HG02884 (cell line): ENCODE measurements at regions not wholly inside any gene's neighbourhood (a gene's known extent, or its start where the extent isn't known, plus 50 kb on each side); places are given as distances from the start of the nearest gene placed in this dataset.

Experiments used
- ATAC-seq: cut with Tn5 transposase; IDR thresholded peaks from one replicate; pipeline ENCODE4 v1.9.1; 2021; ENCODE audit warnings: mild to moderate bottlenecking, moderate library complexity; ENCODE audit not compliant: unreplicated experiment

DNA sequence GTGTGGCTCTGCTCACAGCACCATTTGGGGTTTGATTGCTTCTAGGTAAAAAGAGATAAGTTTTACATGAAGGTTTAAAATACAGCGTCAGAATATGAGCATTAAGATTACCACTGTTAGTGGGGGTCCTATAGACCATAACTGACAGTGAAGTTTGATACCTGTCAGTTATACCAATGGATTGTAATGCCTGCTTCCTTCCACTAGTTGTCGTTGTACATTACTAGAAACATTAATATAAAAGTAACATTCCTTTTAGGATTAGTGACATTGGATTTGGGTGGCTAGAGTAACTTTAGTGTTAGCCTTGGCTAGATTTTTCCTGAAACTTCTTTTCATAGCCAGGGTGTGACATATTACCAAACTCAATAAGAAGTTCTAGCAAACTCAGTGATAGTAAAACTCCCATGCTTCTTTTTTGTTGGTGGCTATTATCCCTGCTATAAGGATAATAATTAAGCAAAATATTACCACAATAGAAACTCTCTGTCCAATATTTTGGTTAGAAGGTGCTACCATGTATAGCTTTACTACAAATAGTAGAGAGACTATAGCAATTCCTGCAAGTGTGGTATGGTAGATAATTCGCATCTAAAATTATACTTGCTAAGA is 57.1 kb downstream of the FAM181B start:
- no peak for ATAC-seq

DNA sequence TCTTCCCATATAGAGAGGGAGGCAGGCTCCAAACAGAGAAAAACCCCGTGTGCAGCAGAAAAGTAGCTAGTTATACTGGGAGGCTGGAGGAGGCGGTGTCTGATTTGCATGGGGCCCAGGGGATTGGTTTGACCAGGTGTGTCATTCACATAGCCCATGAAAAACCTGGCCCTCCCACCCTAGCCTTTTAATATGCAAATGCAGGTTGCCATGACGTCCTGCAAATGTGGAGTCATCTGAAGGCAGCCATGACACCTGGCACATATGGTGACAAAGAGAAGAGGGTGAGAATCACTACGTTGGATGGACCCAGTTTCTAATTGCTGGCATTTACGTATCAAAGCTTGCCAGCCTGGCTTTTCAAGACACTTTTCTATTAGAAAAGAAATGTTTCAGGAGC is 57.8 kb downstream of the FAM181B start:
- no peak for ATAC-seq

DNA sequence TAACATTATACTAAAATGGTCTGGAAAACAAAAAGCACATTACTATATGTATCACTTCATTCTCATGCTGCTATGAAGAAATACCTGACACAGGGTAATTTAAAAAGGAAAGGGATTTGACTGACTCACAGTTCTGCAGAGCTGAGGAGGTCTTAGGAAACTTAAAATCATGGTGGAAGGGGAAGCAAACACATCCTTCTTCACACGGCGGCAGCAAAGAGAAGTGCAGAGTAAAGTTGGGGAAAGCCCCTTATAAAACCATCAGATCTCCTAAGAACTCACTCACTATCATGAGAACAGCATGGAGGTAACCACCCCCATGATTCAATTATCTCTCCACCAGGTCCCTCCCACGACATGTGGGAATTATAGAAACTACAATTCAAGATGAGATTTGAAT is 60.0 kb downstream of the FAM181B start:
- ATAC-seq = no peak

DNA sequence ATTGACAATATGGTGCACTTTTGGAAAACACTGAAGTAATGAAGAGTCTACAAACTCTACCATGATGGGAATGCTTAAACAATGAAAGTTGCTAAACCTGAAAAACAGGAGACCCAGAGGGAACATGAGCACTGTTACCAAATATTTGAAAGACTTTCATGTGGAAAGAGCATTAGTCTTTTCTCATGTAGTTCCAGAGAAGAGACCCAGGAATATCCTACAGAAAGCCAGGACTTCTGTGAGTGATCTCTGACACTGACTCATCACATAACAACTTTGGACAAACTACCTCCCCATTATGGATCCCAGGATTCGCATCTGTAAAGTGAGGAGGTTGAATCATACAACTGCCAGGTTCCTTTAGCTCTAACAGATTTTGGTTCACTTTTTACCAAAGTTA is 62.2 kb downstream of the FAM181B start:
- no peak for ATAC-seq

DNA sequence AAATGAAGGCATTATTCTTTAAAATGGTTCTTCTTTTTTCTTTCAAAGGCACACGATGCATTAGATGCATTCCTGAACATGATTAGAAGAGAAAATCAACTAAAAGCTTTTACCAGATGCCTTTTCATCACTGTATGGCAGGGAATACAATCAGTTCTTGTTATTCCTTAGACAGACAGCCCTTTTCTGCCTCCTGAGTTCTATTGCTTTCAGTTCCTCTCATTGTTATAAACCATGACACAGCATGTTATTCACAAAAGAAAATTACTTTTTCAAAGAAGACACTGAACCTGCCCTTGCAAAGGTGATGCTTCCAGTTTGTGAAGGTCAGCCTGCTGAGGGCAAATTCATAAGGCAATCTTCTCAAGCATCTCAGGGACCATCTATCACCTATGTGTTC is 70.1 kb downstream of the FAM181B start:
- ATAC-seq = no peak

DNA sequence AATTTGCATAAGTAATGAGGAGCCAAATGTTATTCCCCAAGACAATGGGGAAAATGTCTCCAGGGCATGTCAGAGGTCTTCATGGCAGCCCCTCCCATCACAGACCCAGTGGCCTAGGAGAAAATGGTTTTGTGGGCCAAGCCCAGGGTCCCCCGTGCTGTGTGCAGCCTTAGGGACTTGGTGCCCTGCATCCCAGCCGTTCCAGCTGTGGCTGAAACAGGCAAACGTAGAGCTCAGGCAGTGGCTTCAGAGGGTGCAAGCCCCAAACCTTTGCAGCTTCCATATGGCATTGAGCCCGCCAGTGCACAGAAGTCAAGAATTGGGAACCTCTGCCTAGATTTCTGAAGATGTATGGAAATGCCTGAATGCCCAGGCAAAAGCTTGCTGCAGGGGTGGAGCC is 79.9 kb downstream of the FAM181B start:
- ATAC-seq = no peak

DNA sequence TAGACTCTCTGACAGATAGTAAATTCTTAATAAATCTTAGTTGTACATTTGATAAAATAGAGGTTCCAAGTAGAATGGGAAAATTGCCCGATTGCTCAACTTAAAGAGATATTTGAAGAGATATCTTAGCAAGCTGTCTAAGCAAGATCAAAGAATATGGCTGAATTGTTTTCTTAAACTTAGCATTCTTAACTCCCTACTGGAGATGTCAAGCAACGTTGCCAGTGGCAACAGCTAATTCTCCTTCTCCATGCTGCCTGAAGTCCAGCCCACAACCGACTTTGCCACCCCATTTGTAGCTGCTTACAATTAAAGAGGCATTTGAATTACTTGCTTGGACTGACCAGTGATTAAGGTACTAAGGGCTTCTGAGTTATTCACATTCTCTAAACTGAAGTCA is 94.4 kb downstream of the FAM181B start:
- ATAC-seq = no peak

DNA sequence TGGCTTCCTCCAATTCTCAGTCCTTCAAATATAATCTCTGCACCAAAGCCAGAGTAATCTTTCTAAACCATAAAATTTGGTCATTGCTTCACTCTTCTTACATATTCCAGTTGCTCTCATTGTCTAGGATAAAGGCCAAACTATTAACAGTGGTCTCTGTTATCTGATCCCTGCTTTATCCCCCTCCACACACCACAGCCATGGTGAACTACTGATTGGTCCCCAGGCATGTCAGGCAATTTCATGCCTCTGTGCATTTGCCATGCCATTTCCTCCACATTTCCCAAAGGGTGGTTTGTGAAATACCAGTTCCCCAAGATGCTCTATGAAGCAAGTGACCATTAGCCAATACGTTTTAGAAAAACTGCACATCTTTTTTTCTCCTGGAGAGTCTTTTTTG is 97.0 kb downstream of the FAM181B start:
- ATAC-seq = no peak

DNA sequence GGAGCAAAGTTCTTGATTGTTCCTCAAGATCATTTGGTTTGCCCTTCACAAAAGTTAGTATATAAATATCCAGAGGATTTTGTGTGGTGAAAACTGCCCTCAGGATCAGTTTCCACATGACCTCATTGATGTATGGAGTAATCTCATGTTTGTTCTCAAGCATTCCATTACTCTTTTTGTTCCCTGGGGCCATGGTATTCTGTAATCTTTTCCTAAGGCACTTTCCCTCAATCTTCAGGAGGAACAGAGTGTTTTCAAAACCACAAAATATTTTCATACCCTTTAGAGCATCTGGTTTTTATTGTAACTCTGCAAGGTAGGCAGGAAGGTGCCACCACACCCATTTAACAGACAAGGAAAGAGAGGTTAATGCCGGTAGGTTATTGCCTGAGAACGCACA is 99.6 kb downstream of the FAM181B start:
- no peak for ATAC-seq

DNA sequence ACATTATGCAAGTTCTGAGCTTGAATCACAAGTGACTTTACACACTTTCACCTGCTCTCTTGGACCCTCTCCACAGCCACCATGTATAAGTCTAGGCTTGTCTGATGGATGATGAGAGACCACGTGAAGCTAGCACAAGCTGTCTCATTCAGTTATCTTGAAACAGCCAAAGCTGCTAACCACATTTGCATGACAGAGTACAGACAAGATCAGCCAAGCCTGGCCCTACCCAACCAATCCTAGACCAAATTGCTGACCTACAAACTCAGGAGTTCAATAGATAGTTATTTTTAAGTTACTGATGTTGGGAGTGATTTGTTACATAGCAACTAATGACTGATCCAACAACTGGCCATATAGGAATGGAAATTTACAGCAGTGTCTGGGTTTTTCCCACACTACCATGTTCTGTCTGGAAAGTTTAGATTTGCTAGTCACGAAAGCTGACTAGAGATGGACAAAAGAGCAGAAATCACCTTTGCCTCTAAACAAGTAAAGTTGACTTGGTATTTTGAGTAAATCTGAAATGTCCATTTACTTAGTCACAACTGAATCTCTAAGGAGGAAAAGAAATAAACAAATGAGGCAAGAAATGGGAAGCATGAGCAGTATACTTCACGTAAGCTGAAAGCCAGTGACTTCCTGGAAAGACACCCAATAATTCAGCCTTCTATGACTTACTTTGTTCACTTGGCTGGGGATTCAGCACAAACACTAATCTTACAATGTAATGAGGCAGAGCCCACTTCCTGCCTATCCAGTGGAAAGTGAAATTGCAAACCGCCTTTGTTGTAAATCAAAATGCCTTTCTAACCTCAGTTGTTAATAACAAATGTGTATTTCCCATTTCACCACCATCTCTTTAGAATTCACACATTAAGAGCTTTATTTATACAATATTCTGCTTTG is 101.7 kb downstream of the FAM181B start:
- peak; percentile 77 for ATAC-seq

DNA sequence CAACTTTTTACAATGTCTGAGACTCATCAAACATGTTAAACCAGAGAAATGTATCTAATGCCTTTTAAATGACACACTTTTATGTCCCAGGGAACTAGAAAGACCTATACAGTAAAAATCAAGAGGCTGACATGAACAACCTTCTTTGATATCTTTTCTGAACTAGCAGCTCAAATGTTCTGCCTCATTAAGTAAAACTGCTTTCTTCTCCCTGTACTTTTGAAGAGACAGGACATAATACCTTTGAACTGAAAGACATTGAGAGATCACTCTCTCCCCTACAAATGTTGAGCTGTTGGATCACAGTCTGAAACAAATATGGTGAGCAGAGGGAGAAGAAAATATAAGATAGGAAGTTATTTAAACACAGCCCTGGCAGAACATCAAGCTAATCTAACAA is 123.0 kb downstream of the FAM181B start:
- no peak for ATAC-seq

DNA sequence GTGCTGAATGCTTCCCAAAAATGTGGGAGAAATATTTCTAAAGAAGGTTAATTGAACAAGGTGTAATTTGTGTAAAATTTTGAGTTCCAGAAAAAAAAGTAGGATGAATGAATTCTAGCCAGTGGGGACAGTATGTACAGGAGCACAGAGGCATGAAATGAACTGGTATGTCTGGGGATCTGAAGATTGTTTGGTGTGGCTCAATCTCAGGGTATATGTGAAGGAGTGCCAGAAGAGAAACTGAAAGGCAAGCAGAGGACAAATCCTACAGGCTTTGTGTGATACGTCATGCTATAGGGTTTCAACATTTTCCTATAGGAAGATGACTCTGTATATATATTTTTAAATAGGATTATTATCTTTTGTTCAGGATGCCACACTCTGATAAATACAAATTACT is 126.9 kb downstream of the FAM181B start:
- no peak for ATAC-seq

DNA sequence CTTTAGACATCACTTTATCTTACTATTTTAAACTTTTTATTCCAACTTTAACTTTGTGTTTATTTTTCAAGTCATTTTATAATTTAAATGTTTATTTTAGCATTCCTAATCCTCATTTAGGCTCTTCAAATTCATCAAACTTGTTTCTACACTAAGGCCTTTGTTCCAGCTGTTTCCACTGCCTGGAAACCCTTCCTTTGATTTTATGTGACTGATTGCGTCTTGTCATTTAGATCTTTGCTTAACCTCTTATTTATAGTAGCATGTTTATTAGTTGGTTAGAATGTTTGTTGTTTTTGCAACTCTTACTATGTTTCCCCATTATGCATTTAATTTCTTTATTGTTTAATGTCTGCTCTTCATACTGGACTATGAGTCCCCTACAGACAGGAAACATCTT is 132.0 kb downstream of the FAM181B start:
- ATAC-seq = no peak

DNA sequence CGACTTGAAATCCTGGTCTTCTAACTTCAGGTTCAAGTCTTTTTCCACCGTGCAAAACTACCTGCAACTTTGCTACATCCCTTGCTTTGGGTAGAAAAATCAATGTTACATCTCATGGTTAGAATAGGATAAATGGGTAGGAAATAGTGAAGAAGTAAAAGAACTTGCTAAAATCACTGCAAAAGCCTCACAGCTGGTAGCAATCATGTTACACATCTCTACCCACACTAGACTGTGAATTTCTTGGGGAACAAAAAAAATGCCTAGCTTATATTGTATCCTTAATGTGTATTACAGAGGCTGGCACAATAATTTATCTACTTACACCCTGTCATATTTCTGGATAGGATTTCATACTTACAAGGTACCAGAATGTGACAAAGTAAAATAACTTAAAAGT is 133.8 kb downstream of the FAM181B start:
- ATAC-seq = no peak

DNA sequence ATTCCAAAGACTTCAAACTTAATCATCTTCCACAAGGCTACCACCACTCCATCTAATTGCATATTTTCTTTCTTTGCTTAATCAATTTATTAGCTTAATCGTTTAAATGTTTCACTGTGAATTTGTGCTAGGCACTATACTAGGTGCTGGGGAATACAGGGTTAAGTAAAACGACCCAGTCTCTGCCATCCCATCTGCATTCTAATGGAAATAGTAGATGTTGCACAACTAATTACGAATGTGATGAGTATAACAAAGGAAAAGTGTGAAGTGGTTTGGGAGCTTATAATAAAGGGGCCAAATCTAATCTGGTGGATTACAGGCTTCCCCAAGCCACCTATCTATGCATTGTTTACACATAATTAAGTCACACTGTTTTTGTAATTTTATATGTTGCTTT is 147.1 kb downstream of the FAM181B start:
- ATAC-seq = no peak

DNA sequence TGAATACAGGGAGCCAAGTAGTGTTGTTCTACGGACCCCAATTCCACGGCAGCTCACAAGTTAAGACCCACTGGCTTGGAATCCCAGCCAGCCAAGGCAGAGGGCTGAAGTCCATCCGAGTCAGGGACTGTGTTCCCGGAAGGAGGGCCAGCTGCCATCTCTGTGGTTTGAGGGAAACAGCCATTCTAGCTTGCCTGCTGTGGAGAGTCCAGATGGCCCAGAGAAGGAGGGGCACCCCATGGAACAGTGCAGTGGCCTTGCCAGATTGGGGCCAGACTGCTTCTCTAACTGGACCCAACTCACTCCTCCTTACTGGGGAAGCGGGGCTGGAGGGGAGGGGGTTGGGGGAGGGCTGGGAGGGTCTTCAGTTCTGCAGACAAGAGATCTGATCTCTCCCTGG is 156.4 kb downstream of the FAM181B start:
- ATAC-seq = no peak

DNA sequence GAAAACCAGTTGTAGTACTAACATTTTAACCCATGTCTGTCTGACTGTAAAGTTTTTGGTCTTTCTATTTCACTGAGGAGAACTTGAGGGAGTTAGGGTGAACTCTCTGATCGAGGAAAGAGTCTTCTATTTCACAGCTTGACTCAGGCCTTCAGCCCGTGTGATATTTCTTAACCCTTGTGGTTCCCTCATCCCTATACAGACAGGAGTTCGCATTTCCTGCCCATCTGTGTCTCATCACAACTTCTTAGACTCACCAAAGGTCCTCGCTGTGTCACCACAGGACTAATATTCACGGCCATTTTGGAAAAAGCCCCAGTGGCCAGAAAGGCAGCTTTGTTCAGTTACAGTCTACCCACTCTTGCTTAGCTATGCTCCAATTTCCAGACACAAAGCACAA is 172.8 kb downstream of the FAM181B start:
- no peak for ATAC-seq

DNA sequence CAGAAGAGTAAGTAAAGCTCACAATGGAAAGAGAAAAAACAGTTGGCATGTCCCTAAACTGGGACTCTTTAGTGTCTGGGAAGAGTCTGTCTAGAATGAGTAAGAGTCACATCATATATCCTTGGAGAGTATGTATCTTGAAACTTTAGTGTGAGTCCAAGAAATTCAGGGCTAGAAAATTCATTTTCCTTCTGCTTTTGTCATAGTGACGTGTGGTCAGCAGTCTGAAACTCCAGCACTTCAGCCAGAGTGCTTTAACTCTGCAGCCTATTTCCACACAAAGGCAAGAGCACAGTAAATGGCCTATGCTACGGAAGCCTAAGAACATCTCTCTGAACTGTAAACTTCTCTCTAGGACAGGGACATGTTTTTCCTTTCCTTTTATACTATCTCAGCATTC is 174.1 kb downstream of the FAM181B start:
- ATAC-seq = no peak

DNA sequence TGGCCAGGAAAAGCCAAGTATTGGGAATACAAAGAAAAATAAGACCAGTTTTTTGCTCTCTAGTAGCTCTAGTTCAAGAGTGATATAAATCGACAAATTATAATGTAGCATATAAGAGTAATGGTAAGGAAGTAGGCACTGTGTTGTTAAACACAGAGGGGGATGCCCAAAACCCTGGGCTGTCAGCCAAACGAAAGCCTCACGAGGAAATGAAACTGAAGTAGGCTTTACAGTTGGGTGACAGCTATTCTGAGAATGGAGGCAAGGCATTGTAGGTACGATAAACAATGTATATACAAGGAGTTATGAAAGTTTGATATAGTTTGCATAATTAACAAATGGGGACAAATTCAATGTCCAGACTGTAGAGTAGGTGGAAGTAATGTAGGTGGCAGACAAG is 176.4 kb downstream of the FAM181B start:
- ATAC-seq = peak; percentile 99

DNA sequence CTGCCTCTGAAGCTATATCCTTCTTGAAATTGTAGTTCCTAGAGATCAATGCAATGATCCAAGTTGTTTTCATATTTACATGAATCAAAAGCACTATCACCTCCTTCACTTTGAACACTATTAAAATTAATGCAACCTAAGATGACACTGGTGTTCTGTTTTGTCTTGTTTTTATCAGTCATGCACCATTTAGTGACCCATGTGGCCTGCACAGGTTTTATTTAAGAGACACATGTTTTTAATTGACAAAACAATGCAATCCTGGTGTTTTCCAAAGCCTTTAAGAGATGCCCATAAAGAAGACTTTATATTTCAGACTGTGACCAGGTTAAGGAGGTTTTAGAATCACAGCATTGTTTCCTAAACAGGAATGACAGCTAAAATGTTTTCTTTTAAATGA is 177.5 kb downstream of the FAM181B start:
- ATAC-seq = no peak

DNA sequence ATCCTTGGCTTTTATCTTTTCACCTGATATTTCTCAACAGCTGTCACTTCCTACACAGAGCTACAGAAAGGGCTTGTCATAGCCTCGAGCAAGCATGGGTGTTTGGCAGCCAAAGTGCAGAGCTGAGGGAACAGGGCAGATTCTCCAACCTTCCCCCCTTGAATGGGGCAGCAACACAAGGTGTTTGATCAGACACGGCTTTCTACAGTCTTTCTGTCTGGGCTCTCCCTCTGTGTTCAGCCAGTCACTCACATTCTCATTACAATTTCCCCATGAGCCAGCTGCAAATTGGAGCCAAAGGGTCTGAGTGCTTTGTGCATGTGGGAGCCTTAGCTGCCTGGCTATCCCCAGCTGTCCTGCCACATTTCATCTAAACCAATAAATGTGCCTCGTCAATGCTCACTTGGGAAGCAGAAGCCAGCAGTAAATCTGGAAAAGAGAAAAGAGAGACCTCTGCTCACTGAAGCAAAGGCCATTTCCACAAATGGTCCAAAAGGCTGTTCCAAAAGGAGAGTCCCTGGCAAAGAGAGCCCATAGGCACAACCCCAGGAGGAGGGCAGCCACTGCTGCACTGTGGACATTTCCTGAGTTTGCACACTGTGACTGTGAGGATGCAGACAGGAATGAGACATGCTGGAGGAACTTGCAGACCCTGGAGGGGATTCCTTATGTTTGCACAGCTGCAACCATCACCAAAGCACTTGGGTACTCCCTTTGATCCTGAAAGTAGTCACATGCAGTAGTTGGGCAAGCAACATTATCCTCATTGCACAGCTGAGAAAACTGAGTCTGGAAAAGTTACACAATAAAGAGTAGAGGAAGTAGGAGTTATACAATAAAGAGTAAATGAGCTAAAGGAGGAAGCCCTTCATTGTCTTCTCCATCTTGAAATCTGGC is 186.8 kb downstream of the FAM181B start:
- ATAC-seq = no peak

DNA sequence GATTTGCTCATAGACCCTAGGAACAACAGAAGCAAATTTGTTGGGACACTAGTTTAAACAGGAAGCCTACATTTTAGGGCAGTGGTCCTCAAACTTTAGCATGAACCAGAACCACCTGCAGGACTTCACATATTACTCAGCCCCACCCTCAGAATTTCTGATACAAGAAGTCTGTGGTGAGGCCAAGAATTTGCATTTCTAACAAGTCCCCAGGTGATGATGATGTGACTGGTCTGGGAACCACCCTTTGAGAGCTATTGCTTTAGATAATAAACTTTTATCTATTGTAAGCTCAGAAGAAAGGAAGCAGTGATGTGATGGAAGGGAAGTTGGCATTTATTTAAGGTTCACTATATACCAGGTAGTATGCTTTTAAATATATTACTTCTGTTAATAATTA is 194.0 kb downstream of the FAM181B start:
- peak; percentile 81 for ATAC-seq
